Breast epithelium (tissue), 4 donors: ENCODE measurements at regions not wholly inside any gene's neighbourhood (a gene's known extent, or its start where the extent isn't known, plus 50 kb on each side); places are given as distances from the start of the nearest gene placed in this dataset.

Experiments used
- DNase-seq, 2 donors: peaks; one replicate each; pipeline ENCODE4 v3.0.0-alpha.2; 2019; ENCODE audit warnings: low spot score in 2 of 2
- H3K27ac ChIP-seq, 2 donors: fragments of 200-600 bp; sonication (generic) in 1 of 2; one replicate each; pipeline ENCODE4 v1.5.1; 2016 to 2019; ENCODE audit warnings: mild to moderate bottlenecking in 1 of 2
- H3K27me3 ChIP-seq, 2 donors: fragments of 200-600 bp; sonication (generic) in 1 of 2; one replicate each; pipeline versions ENCODE4 v1.5.1 to v1.6.0; 2017 to 2019; ENCODE audit warnings: control low read depth in 1 of 2, mild to moderate bottlenecking in 1 of 2
- H3K36me3 ChIP-seq: fragments of 200-600 bp; one replicate; pipeline ENCODE4 v1.5.1; 2019
- H3K4me1 ChIP-seq, 2 donors: fragments of 200-600 bp; sonication (generic); one replicate each; pipeline ENCODE4 v1.5.1; 2016 to 2019; ENCODE audit warnings: control low read depth in 1 of 2
- H3K4me3 ChIP-seq, 3 donors: fragments of 200-600 bp; sonication (generic); 1 replicate in 2 of 3; 2 replicates in 1 of 3; pipeline ENCODE4 v1.5.1; 2016 to 2019; ENCODE audit warnings: mild to moderate bottlenecking in 3 of 3, moderate library complexity in 2 of 3
- H3K9me3 ChIP-seq, 2 donors: fragments of 200-600 bp; sonication (generic) in 1 of 2; one replicate each; pipeline ENCODE4 v1.5.1; 2016 to 2019; ENCODE audit warnings: control low read depth in 1 of 2
- POLR2A ChIP-seq: fragments of 450-650 bp; IDR thresholded peaks from one replicate; pipeline ENCODE4 v1.6.1; 2016; ENCODE audit warnings: antibody characterized with exemption, mild to moderate bottlenecking, moderate library complexity
- POLR2AphosphoS5 ChIP-seq, 3 donors: sonication (generic); formaldehyde crosslinking; IDR thresholded peaks; one replicate each; pipeline ENCODE4 v1.6.1; 2017; ENCODE audit warnings: antibody characterized with exemption in 3 of 3
- intact Hi-C: fragments of 100-400 bp; cut with DNase I; formaldehyde crosslinking; loops from one replicate; pipeline ENCODE4 v1.15.1; 2023; ENCODE audit warnings: low total_unique reads
- TF ChIP-seq, protein P1 (sequence below), 3 donors: fragments of 450-650 bp; IDR thresholded peaks; one replicate each; pipeline ENCODE4 v1.5.1; 2016 to 2017; ENCODE audit warnings: antibody characterized with exemption in 3 of 3, mild to moderate bottlenecking in 3 of 3, moderate library complexity in 3 of 3

DNA sequence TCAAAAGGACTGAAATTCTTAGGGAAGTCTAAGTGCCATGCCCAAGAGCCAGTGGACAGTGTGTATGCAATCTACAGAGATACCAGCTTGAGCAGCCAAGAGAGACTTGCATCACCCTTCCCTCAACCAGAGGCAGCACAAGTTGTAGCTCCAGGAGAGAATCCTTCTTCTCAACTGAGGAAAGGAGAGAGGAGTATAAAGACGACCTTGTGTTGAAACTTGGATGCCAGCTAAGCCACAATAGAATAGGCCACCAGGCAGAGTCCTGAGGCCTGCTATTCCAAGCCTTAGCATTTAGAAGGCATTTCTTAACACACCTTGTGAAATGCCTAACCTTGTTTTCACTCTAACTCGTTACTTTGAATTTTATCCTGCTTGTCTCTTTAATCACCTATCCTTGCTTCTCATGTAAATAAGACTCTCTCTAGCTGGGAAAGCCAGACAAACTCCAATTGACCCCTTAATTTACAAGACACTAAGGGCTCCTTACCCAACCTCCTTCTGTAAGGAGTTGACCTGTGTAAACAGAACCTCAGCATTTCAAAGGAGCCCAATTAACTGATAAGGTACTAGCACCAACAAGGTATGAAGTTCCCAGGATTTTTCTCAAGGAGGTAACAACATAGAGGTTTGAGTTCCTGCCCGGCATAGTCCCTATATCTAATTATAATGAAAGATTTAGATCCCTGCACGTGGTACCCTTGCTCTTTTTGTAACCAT lies 738.8 kb downstream of the AMY1C start:
- Histone ChIP-seq H3K36me3 (no peaks in the 10 kb centered on the region), H3K27me3 (no peaks in the 10 kb centered on the region), H3K27ac (no peak overlapping the region), H3K4me1 (no peaks in the 10 kb centered on the region), H3K9me3 (no peaks in the 10 kb centered on the region), H3K4me3 (no peak overlapping the region)
- DNase-seq, result no peak
- intact Hi-C loops, result no loop called here
- TF ChIP-seq POLR2AphosphoS5 (IDR thresholded peaks at IDR 0.05) (no peak), POLR2A (no peak)
- TF ChIP-seq, protein P1, sequence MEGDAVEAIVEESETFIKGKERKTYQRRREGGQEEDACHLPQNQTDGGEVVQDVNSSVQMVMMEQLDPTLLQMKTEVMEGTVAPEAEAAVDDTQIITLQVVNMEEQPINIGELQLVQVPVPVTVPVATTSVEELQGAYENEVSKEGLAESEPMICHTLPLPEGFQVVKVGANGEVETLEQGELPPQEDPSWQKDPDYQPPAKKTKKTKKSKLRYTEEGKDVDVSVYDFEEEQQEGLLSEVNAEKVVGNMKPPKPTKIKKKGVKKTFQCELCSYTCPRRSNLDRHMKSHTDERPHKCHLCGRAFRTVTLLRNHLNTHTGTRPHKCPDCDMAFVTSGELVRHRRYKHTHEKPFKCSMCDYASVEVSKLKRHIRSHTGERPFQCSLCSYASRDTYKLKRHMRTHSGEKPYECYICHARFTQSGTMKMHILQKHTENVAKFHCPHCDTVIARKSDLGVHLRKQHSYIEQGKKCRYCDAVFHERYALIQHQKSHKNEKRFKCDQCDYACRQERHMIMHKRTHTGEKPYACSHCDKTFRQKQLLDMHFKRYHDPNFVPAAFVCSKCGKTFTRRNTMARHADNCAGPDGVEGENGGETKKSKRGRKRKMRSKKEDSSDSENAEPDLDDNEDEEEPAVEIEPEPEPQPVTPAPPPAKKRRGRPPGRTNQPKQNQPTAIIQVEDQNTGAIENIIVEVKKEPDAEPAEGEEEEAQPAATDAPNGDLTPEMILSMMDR (IDR thresholded peaks at IDR 0.05), result no peak

DNA sequence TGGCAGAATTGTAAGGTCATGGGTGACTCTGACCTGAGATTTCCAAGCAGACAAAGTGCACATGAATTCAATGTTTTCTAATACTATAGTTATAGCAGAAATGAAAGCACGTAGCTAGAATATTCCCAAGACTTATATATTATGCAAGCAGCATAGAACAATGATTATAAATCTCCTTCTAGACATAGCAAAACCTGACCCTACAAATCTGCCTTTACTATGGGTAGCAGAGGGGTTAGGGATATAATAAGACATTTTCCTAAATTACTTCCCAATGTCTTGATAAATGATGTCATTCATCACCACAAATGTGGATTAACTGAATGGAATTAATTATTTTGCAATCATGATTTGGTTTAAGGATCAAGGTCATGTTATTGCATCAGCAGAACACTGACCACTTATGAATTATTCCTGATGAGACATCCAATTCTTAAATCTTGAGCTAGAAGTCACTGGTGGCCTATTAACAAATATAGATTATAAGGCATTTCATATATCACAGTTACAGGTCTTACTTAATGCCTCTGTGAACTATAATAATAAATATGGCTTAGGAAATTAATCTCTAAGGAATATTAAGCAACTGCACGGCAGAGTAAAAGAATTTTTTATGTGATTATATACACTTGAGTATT lies 776.6 kb downstream of the AMY1C start:
- TF ChIP-seq POLR2AphosphoS5 (IDR thresholded peaks at IDR 0.05) (no peak), POLR2A (no peak)
- TF ChIP-seq, protein P1 (IDR thresholded peaks at IDR 0.05), result no peak
- no peak overlapping the region for H3K27ac ChIP-seq
- DNase-seq, result no peak
- H3K4me1 ChIP-seq, result no peaks in the 10 kb centered on the region
- no peak overlapping the region for H3K4me3 ChIP-seq
- intact Hi-C loops, result no loop called here
- no peaks in the 10 kb centered on the region for H3K36me3 ChIP-seq
- H3K27me3 ChIP-seq, result no peaks in the 10 kb centered on the region
- H3K9me3 ChIP-seq, result no peaks in the 10 kb centered on the region

DNA sequence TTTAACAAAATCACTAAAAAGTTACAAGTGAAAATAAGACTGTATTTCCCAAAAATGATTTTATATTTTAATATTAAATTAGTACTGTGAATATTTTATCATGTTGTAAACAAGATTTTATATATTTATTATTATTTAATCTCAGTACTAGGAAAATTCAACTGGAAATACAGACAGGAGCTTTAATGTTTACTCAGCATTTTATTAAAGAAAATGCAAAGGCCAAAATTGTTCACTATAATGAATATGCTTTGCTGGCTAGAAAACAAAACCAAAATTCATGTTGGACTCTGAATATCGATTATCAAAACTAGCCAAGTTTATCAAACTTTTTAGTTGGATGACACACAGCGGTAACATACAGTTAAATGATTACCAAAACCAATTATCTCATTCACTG lies 782.3 kb downstream of the AMY1C start:
- intact Hi-C loops, result no loop called here
- no peaks in the 10 kb centered on the region for H3K9me3 ChIP-seq
- H3K4me1 ChIP-seq, result no peaks in the 10 kb centered on the region
- H3K4me3 ChIP-seq, result no peak overlapping the region
- no peak for DNase-seq
- H3K36me3 ChIP-seq, result no peaks in the 10 kb centered on the region
- no peaks in the 10 kb centered on the region for H3K27me3 ChIP-seq
- TF ChIP-seq, protein P1 (IDR thresholded peaks at IDR 0.05), result no peak
- no peak for TF ChIP-seq POLR2A
- TF ChIP-seq POLR2AphosphoS5 (IDR thresholded peaks at IDR 0.05), result no peak
- no peak overlapping the region for H3K27ac ChIP-seq

DNA sequence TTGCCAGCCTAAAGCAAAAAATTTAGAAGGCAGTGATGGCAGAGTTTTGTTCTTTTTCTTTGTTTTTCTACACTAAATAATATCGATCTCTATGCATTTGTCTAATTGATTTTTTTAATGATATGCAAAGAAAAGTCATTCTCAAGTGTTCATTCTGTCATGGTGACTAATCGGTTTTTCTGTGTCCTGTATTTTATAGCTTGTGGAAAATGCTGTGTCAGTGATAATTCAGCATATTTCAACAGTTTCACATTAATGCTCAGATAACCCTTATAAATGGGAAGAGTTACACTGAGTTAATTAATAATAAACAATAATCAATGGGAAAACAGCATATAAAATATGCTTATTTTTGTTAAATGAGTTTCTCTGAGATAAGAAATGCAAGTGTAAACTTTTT lies 824.9 kb downstream of the AMY1C start:
- intact Hi-C loops, result no loop called here
- no peak overlapping the region for H3K27ac ChIP-seq
- H3K36me3 ChIP-seq, result no peaks in the 10 kb centered on the region
- no peaks in the 10 kb centered on the region for H3K27me3 ChIP-seq
- H3K4me1 ChIP-seq, result no peaks in the 10 kb centered on the region
- no peak overlapping the region for H3K4me3 ChIP-seq
- peaks cover 0 to 8% of the 10 kb centered on the region in 2 donors for H3K9me3 ChIP-seq
- TF ChIP-seq, protein P1 (IDR thresholded peaks at IDR 0.05), result no peak
- TF ChIP-seq POLR2A, result no peak
- no peak for TF ChIP-seq POLR2AphosphoS5 (IDR thresholded peaks at IDR 0.05)
- no peak for DNase-seq

DNA sequence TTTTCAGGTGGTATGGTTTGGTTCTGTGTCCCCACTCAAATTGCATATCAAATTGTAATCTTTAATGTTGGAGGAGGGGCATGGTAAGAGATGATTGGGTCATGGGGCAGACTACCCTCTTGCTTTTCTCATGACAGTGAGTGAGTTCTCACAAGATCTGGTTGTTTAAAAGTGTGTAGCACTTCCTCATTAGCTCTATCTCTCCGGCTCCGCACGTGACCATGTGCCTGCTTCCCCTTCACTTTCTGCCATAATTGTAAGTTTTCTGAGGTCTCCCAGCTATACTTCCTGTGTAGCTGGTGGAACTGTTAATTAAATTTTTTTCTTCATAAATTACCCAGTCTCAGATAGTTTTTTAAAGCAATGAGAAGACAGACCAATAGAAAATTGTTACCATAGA lies 843.2 kb downstream of the AMY1C start:
- intact Hi-C loops, result no loop called here
- no peak overlapping the region for H3K4me3 ChIP-seq
- H3K36me3 ChIP-seq, result no peaks in the 10 kb centered on the region
- no peaks in the 10 kb centered on the region for H3K4me1 ChIP-seq
- H3K27ac ChIP-seq, result no peak overlapping the region
- no peak for TF ChIP-seq POLR2A
- no peak for TF ChIP-seq POLR2AphosphoS5 (IDR thresholded peaks at IDR 0.05)
- TF ChIP-seq, protein P1 (IDR thresholded peaks at IDR 0.05), result no peak
- no peaks in the 10 kb centered on the region for H3K9me3 ChIP-seq
- no peak for DNase-seq
- H3K27me3 ChIP-seq, result no peaks in the 10 kb centered on the region
